C4-2B (cell line): ENCODE measurements at regions not wholly inside any gene's neighbourhood (a gene's known extent, or its start where the extent isn't known, plus 50 kb on each side); places are given as distances from the start of the nearest gene placed in this dataset.

Experiments
- CTCF ChIP-seq: fragments of 450-650 bp; conservative IDR thresholded peaks from 2 replicates; pipeline ENCODE4 v1.5.1; 2017; ENCODE audit warnings: mild to moderate bottlenecking
- ZFX ChIP-seq: fragments of 450-650 bp; IDR thresholded peaks from 2 replicates; pipeline ENCODE4 v1.6.1; 2017

DNA sequence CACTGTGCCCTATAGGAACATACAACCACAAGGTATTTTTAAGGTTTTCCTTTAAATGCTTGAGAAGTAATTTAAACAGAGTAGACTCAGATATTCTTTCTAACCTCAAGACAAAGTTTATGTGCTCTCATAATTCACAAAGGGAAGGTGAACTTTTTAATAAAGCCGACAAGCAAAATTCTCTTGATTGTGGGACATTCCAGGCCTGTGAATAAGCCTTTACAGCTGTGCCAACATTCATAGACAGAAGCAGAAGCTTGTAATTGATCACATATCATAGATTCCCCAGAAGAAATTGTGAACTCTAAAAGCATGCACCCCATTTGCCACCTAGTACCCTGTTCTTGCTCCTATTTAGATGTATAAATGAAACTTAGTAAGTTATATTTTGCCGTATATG is 1107.8 kb upstream of the SEMA6A start:
- TF ChIP-seq CTCF (no peak), ZFX (no peak)
